C4-2B (cell line): ENCODE measurements at regions not wholly inside any gene's neighbourhood (a gene's known extent, or its start where the extent isn't known, plus 50 kb on each side); places are given as distances from the start of the nearest gene placed in this dataset.

Source experiments
- H3K27ac ChIP-seq: fragments of 450-650 bp; 2 replicates; pipeline ENCODE4 v1.5.1; 2017
- ZFX ChIP-seq: fragments of 450-650 bp; IDR thresholded peaks from 2 replicates; pipeline ENCODE4 v1.6.1; 2017
- TF ChIP-seq, protein P1 (sequence below): fragments of 450-650 bp; conservative IDR thresholded peaks from 2 replicates; pipeline ENCODE4 v1.5.1; 2017; ENCODE audit warnings: mild to moderate bottlenecking

DNA sequence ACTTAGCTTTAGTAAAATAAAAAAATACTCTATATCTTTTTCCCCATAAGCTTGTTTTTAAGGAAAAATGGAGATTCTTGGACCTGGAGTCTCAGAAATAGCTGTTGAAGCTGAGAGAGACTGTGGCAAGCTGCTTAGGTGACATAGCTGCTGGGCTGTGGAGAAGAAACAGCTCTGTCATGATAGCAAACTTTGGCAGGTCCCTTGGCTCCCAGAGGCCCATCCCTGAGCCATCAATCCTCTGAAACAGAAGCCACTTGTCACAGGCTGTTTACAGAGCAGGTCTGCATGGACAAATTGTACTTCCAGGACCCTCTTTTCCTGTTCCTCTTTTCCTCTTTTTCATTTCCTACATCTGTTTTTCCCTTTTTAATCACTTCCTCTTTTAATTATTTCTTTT is 1370.1 kb upstream of the CRIM1 start:
- H3K27ac ChIP-seq = no peak overlapping the region

DNA sequence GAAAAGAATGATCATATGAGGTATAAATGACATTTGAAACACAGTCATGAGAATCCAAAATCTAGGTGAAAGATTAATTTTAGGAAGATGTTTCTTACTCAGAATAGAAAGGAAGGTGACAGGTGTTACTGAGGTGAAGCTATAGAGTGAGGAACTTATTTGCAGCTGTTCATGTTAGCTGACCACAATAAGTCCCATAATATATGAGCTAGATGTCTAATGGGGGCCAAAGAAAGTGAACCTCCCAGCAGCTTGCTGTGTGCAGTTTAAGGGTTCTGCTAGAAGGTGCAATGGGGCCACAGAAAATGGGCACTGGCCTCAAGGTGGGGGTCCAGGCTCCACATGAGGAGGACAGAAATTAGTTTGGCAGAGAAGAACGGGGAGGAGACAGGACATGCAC is 1374.9 kb upstream of the CRIM1 start:
- TF ChIP-seq, protein P1, sequence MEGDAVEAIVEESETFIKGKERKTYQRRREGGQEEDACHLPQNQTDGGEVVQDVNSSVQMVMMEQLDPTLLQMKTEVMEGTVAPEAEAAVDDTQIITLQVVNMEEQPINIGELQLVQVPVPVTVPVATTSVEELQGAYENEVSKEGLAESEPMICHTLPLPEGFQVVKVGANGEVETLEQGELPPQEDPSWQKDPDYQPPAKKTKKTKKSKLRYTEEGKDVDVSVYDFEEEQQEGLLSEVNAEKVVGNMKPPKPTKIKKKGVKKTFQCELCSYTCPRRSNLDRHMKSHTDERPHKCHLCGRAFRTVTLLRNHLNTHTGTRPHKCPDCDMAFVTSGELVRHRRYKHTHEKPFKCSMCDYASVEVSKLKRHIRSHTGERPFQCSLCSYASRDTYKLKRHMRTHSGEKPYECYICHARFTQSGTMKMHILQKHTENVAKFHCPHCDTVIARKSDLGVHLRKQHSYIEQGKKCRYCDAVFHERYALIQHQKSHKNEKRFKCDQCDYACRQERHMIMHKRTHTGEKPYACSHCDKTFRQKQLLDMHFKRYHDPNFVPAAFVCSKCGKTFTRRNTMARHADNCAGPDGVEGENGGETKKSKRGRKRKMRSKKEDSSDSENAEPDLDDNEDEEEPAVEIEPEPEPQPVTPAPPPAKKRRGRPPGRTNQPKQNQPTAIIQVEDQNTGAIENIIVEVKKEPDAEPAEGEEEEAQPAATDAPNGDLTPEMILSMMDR = no peak
- no peak for TF ChIP-seq ZFX
- H3K27ac ChIP-seq = no peak overlapping the region

More for the DNA sequence above, 1370.1 kb upstream of the CRIM1 start:
- TF ChIP-seq ZFX = no peak
- TF ChIP-seq, protein P1 = no peak

DNA sequence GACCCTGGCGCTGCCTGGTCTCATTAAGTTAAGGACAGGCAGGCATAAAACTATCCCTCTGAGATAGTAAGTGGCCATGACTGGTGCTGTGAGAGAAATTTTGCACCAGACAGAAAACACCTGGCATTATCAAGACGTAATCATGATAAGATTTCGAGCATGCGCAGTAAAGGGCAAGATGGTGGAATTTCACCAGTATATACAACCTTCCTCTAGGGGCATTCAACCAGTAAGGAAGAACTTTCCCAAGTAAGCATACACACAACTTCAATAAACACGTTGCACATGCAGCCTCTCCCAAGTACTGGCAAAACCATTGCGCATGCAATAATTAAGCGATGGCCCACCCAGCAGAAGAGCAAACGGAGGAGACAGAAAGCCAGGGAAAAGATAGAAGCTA is 1376.4 kb upstream of the CRIM1 start:
- TF ChIP-seq, protein P1 = no peak; the same call in none of the 2 replicates
- no peak for TF ChIP-seq ZFX
- no peak overlapping the region for H3K27ac ChIP-seq

DNA sequence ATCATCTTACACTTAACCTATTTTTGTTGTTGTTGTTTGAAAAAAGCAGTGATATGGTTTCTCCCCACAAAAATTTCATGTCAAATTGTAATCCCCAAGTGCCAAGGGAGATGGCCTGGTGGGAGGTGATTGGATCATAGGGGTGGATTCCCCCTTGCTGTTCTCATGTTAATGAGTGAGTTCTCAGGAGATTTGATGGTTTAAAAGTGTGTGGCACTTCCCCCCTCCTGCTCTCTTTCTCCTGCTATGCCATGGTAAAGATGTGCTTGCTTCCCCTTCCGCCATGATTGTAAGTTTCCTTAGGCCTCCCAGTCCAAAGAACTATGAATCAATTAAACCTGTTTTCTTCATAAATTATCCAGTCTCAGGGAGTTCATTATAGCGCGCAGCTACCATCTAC is 1362.7 kb upstream of the FAM98A start:
- no peak overlapping the region for H3K27ac ChIP-seq
- TF ChIP-seq ZFX = no peak
- TF ChIP-seq, protein P1 = no peak

DNA sequence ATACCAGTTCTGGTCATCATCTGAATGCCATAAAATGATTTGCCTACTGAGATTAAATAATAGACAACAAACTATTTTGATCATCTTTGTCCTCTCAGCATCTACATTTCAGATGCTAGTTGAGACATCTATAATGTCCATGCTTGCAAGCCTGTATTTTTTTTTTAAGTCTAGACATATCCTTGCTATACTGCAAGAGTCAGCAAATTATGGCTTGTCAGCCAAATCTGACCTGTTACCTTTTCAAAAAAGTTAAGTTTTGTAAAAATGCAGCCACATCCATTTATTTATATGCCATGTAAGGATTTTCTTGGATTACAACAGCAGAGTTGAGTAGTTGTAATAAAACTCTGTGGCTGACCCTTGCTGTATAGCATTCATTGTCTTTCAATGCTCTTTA is 1355.7 kb upstream of the FAM98A start:
- TF ChIP-seq ZFX = no peak
- TF ChIP-seq, protein P1 = no peak
- no peak overlapping the region for H3K27ac ChIP-seq

DNA sequence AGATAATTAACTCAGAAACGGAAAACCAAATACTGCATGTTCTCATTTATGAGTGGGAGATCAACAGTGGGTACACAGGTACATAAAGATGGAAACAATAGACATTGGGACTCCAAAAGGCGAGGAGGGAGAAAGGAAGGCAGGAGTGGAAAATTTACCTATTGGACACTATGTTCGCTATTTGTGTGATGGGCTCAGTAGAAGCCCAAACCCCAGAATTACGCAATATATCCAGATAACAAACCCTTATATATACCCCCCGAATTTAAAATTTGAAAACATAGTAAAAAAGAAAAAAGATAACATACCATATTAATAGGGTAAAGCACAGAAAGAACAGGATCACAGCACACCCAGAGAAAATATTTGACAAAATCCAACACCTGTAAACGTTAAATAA is 1351.7 kb upstream of the FAM98A start:
- H3K27ac ChIP-seq = no peak overlapping the region
- TF ChIP-seq, protein P1 = no peak
- no peak for TF ChIP-seq ZFX

DNA sequence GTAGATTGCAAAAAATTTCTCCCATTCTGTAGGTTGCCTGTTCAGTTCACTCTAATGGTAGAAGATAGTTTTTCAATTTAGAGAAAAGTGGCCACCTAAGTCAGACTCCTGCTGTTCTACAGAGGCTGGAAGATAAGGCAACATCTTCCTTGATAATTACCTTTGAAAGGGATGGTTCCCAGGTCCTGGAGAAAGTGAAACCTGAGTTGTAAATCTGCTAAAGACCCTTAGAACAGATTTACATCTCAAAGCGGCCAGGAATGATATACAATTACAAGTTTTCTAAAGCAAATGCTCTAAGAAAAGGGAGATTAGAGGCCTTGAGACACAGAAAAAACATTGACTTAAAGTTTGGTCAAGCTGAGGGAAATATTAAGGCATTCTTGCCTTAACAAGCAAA is 1350.2 kb upstream of the FAM98A start:
- TF ChIP-seq, protein P1 = no peak
- TF ChIP-seq ZFX = no peak
- H3K27ac ChIP-seq = no peak overlapping the region
